Lower lobe of right lung (tissue), 2 donors: ENCODE measurements at regions not wholly inside any gene's neighbourhood (a gene's known extent, or its start where the extent isn't known, plus 50 kb on each side); places are given as distances from the start of the nearest gene placed in this dataset.
"Not testable (repeated sequence)": the region's sequence is repeated elsewhere in the genome, so short reads cannot be mapped to it uniquely, and the experiment has no call there.

Experiments used
- ATAC-seq, 2 donors: fragments of 200-7000 bp; cut with Tn5 transposase; one replicate each; pipeline ENCODE4 v1.9.1; 2020 to 2022; ENCODE audit warnings: mild to moderate bottlenecking in 2 of 2, moderate library complexity in 2 of 2
- DNase-seq: peaks from one replicate; pipeline ENCODE4 v3.0.0-alpha.2; 2020
- H3K27ac ChIP-seq: fragments of 200-600 bp; one replicate; pipeline ENCODE4 v1.8.0; 2022
- H3K27me3 ChIP-seq: fragments of 200-600 bp; one replicate; pipeline ENCODE4 v1.8.0; 2022; ENCODE audit warnings: low read depth
- H3K36me3 ChIP-seq: fragments of 200-600 bp; one replicate; pipeline ENCODE4 v1.8.0; 2022; ENCODE audit warnings: mild to moderate bottlenecking
- H3K4me1 ChIP-seq: fragments of 200-600 bp; one replicate; pipeline ENCODE4 v1.8.0; 2022
- H3K4me3 ChIP-seq: fragments of 200-600 bp; one replicate; pipeline ENCODE4 v1.8.0; 2022; ENCODE audit warnings: mild to moderate bottlenecking
- H3K9me3 ChIP-seq: fragments of 200-600 bp; one replicate; pipeline ENCODE4 v1.8.0; 2022
- intact Hi-C: fragments of 100-400 bp; cut with DNase I; formaldehyde crosslinking; loops from one replicate; pipeline ENCODE4 v1.11.0; 2022
- TF ChIP-seq, protein P1 (sequence below): fragments of 200-600 bp; IDR thresholded peaks from one replicate; pipeline ENCODE4 v1.8.0; 2022; ENCODE audit warnings: antibody characterized with exemption, mild to moderate bottlenecking
- donor health status: DM: no; HTN: yes; CAD: no; lungs with severe emphysema.

DNA sequence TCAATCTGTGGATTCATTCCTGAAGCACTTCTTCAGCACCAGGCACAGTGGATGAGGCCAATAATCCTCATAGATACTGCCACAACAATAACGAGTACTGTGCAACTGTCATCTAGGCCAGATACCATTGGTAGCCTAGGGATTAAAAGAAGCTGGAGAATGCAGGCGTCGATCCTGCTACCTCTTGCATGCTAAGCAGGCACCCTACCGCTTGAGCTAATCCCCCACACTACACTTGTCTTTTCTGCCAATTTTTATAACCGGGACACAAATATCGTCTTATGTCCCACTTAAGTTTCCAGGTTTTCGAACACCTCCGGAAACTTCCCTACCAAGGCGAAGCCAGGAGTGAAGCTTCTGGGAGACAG is 90.2 kb upstream of the ZNF322 start:
- H3K27me3 ChIP-seq, result peaks cover 29% of the 10 kb centered on the region
- DNase-seq, H3K9me3 ChIP-seq, ATAC-seq, H3K27ac ChIP-seq, H3K36me3 ChIP-seq, H3K4me1 ChIP-seq, H3K4me3 ChIP-seq, intact Hi-C loops: not testable (repeated sequence)

DNA sequence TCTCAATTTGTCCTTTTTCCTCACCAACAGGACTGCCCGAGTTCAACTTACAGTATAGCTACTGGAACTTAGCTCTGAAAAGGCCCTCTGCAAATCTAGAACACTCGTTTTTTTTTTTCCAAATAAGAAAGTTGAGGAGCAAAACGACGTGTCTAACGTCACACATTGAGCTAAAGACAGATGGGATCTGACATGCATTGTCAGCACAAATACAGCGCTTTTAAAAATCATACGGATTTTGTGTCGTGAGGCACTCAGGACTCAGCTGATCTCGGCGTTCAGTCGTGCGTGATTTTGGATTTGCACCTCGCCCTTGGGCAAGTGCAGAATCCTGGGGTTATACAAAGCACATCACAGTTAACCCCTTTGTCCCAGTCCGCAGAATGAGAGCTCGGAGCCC is 94.7 kb upstream of the ZNF322 start:
- H3K27me3 ChIP-seq, result peaks cover 18% of the 10 kb centered on the region
- no peak overlapping the region for H3K27ac ChIP-seq
- H3K9me3 ChIP-seq, result no peaks in the 10 kb centered on the region
- no peak overlapping the region for H3K4me3 ChIP-seq
- no peak for DNase-seq
- ATAC-seq, result no peak
- intact Hi-C loops, result no loop called here
- no peaks in the 10 kb centered on the region for H3K4me1 ChIP-seq
- no peaks in the 10 kb centered on the region for H3K36me3 ChIP-seq
- TF ChIP-seq, protein P1, sequence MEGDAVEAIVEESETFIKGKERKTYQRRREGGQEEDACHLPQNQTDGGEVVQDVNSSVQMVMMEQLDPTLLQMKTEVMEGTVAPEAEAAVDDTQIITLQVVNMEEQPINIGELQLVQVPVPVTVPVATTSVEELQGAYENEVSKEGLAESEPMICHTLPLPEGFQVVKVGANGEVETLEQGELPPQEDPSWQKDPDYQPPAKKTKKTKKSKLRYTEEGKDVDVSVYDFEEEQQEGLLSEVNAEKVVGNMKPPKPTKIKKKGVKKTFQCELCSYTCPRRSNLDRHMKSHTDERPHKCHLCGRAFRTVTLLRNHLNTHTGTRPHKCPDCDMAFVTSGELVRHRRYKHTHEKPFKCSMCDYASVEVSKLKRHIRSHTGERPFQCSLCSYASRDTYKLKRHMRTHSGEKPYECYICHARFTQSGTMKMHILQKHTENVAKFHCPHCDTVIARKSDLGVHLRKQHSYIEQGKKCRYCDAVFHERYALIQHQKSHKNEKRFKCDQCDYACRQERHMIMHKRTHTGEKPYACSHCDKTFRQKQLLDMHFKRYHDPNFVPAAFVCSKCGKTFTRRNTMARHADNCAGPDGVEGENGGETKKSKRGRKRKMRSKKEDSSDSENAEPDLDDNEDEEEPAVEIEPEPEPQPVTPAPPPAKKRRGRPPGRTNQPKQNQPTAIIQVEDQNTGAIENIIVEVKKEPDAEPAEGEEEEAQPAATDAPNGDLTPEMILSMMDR, result no peak

DNA sequence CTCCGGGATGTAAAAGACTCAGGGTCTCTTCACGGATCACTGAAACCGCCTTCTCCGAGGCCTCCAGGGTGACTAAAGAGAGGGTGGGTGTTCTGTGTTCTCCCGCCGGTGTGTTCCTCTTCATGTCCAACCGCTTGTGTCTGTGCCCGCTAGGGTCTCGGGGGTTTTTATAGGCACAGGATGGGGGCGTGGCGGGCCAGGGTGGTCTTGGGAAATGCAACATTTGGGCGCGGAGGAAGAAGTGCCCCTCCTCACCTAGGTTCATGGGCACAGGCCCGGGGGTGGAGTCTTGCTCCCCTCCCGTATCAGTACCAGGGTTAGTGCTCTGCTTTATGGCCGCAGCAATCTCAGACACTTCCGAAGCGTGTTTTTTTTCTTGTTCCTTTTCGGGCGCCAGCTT is 95.3 kb upstream of the ZNF322 start:
- ATAC-seq, H3K4me1 ChIP-seq, H3K9me3 ChIP-seq, intact Hi-C loops, H3K36me3 ChIP-seq, H3K4me3 ChIP-seq, H3K27ac ChIP-seq, DNase-seq: not testable (repeated sequence)
- peaks cover 18% of the 10 kb centered on the region for H3K27me3 ChIP-seq

DNA sequence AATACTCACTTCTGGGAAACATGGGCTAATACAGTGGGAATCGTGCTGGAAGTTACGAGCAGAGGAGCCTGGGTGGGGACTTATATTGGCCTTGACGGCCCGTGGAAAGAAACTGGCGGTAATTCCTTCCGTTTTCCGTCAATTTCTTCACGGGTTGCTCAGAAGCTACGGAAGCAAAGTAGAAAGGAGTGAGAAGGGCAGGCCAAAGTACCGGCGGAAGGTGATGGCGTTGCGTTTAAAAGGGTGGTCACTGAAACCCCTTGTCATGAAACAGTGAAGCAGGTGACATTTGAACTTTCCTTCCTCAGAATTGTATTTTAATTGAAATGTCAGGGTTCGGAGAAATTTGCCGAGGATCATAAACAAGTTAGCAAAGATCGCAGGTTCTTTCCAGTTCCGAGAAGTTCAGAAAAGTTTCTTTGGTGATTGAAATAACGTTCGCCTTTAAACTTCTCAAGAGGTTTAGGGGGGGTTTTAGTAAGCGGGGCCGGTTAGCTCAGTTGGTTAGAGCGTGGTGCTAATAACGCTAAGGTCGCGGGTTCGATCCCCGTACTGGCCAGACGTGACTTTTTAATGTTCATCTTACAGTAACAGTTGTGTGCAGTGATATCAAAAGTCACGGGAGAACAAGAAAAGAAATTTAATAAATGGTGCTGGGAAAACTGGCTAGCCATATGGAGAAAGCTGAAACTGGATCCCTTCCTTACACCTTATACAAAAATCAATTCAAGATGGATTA is 96.7 kb upstream of the ZNF322 start:
- H3K4me3 ChIP-seq, DNase-seq, intact Hi-C loops, ATAC-seq, H3K9me3 ChIP-seq, H3K36me3 ChIP-seq, H3K27ac ChIP-seq, H3K4me1 ChIP-seq: not testable (repeated sequence)
- H3K27me3 ChIP-seq, result peaks cover 14% of the 10 kb centered on the region

DNA sequence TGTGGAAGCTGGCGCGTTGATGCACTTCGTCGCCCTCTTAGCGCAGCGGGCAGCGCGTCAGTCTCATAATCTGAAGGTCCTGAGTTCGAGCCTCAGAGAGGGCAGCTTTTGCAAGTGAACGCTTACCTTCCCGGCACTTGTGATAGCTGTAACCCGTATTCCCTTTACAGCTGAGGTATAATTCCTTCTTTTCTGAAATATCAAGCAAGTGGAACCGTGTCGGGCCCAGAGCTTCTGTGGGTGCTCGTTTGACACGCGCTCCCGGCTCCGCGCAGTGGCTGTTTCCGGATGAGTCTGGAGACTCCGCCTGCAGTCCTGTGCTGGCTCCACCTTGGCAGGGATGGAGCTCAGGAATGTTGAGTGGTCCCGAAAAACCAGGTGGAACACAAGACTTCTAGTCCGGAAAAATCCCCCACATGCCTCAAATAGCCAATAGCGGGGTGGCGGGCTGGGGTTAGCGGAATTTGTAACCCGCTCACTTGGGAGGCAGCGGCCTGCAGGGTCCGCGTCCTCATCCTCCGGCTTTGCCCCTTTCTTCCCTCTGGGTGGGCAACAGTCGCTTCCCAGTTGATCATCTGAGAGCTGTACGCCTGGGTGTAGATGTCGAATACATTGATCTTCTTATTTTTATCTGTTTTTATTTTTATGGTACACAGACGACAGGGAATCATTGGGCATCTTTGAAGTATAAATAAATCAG is 106.8 kb upstream of the ZNF322 start:
- intact Hi-C loops, H3K27me3 ChIP-seq: not testable (repeated sequence)

DNA sequence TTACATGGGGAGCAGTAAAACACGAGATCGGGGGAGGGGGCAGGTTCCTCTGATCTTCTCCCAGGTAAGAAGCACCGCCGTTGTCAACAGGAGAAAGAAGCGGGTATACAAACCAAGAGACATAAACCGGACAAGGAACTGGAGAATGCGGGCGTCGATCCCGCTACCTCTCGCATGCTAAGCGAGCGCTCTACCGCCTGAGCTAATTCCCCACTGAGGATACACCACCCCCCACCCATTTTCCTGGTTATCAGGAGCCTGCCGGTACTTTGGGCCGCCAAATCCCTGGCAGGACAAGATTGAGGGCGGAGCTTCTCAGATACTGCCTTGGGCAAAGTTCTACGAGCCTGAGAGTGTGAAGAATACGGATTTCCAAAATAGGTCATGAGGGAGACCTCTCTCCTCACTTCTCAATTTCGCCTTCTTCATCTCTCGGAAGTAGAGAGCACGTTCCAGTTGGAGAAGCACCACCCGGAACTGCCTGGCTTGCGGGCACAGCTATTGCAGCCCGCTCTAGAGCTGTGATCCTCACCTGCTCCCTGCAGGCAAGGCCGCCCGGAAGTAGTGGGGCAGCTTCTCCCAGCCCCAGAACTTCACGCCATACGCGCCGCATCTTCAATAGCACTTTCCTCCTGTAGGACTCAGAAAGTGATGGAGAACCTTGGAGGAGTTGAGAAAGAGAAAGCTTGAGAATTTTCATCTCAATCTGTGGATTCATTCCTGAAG is 111.6 kb upstream of the ZNF322 start:
- H3K36me3 ChIP-seq, H3K4me3 ChIP-seq, H3K27me3 ChIP-seq, H3K27ac ChIP-seq, ATAC-seq, H3K4me1 ChIP-seq, DNase-seq, intact Hi-C loops, H3K9me3 ChIP-seq: not testable (repeated sequence)

More for the DNA sequence above, 106.8 kb upstream of the ZNF322 start:
- H3K36me3 ChIP-seq, H3K27ac ChIP-seq, H3K4me3 ChIP-seq, H3K4me1 ChIP-seq, DNase-seq, H3K9me3 ChIP-seq, ATAC-seq: not testable (repeated sequence)

DNA sequence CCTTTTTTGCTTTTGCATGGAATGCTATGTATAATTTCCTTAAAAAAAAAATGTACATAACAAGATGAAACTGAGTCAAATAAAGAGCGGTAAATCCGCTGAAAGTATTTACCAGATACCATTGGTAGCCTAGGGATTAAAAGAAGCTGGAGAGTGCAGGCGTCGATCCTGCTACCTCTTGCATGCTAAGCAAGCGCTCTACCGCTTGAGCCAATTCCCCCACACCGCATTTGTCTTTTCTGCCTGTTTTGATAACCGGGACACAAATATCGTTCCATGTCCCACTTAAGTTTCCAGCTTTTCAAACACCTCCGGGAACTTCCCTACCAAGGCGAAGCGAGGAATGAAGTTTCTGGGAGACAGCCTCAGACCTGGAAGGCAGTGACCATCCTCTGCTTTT is 113.9 kb upstream of the ZNF322 start:
- DNase-seq, ATAC-seq, H3K4me1 ChIP-seq, intact Hi-C loops, H3K4me3 ChIP-seq, H3K9me3 ChIP-seq, H3K27ac ChIP-seq, H3K36me3 ChIP-seq, H3K27me3 ChIP-seq: not testable (repeated sequence)

DNA sequence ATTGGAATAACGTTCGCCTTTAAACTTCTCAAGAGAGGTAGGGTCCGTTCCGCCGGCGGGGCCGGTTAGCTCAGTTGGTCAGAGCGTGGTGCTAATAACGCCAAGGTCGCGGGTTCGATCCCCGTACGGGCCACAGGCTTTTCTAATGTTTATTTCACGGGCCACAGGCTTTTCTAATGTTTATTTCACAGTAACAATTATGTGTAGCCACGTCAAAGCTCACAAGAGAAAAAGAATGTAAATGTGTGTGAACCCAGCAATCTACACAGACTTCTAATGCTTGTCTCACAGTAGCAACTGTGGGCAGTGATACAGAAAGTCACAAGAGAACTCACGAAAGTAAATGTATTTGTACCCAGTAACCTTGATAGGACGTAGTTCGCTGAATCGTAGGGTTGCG is 121.0 kb upstream of the ZNF322 start:
- DNase-seq, H3K36me3 ChIP-seq, ATAC-seq, H3K4me1 ChIP-seq, H3K9me3 ChIP-seq, H3K4me3 ChIP-seq, H3K27me3 ChIP-seq, H3K27ac ChIP-seq, intact Hi-C loops: not testable (repeated sequence)

DNA sequence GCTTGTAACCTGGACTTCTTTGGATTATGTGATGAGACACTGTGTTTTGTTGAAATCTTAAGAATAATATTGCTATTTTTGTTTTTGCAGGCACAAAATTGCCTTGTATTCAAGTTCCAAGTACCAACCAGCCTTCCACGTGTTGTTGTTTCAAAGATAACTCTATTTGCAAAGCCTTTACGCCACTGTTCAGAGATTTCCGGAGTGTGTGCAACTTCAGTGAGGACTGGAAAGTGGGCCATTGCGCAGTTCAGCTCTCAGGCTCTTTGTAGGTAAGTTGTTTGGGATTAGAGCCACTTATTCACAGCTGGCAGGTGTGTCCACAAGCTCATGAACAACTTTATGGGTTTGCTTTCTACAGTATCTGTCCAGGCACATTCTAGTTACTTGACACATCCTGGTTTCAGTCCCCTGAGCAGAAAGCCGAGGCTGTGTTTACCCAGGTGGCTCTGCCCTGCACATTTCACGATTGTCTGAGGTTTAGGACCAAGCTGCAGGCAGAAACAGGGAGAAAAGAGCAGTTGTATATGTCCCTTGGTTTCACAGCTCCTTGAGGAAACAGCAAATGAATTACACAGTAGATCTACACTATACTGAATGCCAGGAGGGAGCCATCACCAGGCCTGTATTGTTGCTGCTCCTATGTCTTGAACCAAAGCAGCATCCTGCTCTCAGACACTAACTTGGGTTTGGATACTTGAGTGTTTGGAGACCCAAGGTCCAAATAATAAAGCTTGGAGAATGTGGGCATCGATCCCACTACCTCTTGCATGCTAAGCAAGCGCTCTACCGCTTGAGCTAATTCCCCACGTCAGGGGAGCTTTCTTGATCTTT is 136.1 kb upstream of the ZNF322 start:
- H3K4me1 ChIP-seq, H3K36me3 ChIP-seq, H3K9me3 ChIP-seq, H3K27ac ChIP-seq, H3K4me3 ChIP-seq, ATAC-seq, H3K27me3 ChIP-seq, DNase-seq, intact Hi-C loops: not testable (repeated sequence)

DNA sequence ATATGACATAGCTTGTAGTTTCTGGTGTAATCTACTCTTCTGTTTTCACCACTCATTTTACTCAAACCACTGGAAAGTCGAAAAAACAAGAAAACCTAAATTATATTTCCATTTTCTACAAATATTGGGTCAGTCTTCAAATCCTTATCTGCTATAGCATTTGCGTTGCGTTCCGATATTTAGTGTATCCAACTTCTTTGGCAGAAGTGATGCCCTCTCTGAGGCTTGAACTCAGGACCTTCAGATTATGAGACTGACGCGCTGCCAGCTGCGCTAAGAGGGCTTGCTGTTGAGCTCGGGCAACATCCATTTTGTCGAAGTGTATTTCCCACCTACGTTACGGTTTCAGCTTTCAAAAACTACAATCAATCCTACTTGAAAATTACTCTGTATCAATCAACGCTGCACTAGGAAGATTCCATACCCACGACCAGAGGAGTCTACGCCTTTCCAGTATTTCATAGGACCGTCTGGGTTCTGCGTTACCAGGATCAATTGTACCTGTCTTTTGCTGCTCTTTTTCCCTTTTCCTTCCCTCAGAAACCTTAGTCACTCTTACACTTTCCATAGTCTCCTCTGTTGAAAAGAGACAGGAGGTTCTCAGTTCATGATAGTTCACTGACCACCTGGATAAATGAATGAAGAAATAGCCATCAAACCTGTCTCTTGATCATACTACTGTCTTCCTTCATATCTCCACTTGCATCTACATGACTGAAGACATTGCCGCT is 140.5 kb upstream of the ZNF322 start:
- intact Hi-C loops, H3K4me3 ChIP-seq, H3K27me3 ChIP-seq, H3K27ac ChIP-seq, DNase-seq, H3K4me1 ChIP-seq, ATAC-seq, H3K9me3 ChIP-seq, H3K36me3 ChIP-seq: not testable (repeated sequence)

DNA sequence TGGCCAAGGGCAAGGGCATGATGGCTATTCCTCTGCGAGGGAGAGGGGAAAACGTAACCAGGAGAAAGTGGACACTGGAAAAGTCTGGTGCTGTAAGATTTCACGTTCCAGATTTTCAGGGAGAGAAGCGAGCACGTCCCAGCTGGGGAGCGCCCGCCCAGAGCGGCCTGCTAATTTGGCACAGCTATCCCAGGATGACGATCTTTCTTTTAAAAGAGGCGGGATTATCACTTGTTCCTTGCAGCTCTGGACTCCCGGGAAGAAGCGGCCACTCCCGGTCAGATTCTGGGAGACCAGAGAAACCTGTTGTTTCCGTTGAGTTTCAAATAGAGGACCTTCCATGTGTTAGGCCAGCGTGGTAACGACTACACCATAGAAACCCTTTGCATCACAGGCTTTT is 144.2 kb upstream of the ZNF322 start:
- H3K4me1 ChIP-seq, H3K4me3 ChIP-seq, H3K27me3 ChIP-seq, H3K9me3 ChIP-seq, DNase-seq, intact Hi-C loops, ATAC-seq, H3K36me3 ChIP-seq, H3K27ac ChIP-seq: not testable (repeated sequence)
